ENCODE measurements at regions not wholly inside any gene's neighbourhood (a gene's known extent, or its start where the extent isn't known, plus 50 kb on each side); places are given as distances from the start of the nearest gene placed in this dataset.

GRCh38 chr6:137309078-137309762 is 90.0 kb upstream of the IFNGR1 start:
- no peak for TF ChIP-seq CTCF (tag by site-specific recombination; IDR thresholded peaks at IDR 0.05)
- TF ChIP-seq BCL11A (tag by site-specific recombination; IDR thresholded peaks at IDR 0.05; ENCODE audit: low read depth), result no peak
